CD4-positive, alpha-beta T cell treated with Interferon alpha-2 for 1 hour (primary cell): ENCODE measurements at regions not wholly inside any gene's neighbourhood (a gene's known extent, or its start where the extent isn't known, plus 50 kb on each side); places are given as distances from the start of the nearest gene placed in this dataset.

Source experiments
- DNase-seq, 2 donors: peaks; one replicate each; pipeline ENCODE4 v3.0.0-alpha.2; 2020 to 2022

DNA sequence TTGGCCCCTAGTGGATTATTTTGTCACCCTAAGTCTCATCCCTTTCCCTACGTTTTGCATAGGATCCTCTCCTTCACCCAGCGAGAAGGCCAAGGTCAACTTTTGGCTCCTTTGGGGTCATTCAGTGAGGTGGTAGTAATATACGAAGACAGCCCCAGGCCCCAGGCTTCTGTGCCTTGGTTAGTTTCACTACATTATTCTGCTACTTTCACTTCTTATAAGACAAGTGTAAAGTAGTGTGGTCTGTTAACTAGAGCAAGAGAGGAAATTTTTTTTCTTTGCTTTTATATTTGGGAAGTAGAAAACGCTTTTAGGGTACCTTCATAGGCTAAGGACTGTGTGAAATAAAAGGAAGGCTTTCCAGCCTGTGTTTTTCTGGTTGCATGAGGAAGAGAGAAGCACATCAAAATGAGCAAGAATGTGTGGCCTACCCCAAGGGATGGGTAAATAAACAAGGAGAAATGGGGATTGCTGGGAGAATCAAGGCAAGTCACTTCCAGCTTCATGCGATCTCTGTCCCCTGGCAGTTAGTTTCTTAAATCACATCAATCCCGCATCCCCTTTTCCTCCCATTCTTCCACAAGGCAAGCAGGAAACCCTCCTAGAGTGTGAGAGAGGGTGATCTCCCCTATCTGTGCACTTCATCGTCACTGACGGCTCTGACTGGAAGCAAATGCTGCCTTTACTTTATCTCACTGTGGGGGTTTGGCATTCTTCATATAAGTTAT lies 677.0 kb upstream of the WWC1 start:
- DNase-seq = no peak

DNA sequence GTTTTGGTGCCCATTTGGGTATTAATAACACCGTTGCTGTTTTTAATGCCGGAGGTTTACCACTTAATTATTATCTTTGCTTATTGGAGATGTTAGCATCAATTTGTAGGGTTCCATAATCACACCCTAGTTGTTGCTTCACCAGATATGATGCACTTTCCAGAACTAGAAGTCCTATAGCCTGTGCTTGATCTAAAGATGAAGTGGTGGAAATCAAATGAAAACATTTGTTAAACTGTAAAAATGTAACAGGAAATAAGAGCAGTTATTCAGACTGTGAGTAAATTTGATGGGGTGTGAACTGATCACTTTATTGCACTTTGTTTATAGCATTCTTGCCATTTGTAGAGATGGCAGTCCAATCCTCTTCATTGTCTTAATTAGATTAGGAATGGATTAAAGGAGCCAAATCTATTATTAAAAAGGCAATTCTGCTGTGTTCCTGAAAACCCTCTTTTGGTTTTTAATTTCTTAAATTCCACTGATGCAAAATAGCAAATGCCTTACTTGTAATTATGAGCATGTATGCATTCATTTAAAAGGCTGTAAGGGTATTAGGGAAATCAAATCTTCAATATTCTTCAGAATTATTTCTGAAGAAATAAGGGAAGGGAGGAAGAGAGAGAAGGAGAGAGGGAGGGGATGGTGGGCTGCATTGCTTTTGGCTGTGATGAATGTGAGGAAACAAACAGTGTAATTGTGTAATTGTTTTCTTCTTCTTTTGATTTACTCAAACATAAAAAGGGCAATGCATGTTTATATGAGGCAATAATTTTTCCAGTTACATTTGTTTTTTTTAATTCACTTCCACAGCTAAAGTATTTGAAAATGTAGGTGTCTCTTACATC lies 675.2 kb upstream of the WWC1 start:
- DNase-seq = no peak

DNA sequence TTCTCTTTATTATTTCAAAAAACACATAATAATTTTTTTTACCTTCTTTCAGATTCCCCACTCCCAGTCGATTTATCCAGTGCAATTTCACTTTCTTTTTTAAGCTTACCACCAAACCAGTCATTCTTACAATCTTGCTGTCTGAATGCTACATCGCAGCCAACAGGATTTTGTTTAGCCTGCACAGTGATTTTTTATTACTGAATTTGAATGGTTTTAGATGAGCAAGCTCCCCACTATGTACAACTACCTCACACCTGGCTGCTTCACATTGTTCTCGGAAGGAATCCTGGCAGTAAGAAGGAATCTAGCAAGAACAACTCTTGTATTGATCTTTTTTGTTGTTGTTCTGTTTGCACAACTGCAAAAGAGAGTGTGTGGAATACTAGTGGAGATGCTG lies 668.1 kb upstream of the WWC1 start:
- DNase-seq = no peak

DNA sequence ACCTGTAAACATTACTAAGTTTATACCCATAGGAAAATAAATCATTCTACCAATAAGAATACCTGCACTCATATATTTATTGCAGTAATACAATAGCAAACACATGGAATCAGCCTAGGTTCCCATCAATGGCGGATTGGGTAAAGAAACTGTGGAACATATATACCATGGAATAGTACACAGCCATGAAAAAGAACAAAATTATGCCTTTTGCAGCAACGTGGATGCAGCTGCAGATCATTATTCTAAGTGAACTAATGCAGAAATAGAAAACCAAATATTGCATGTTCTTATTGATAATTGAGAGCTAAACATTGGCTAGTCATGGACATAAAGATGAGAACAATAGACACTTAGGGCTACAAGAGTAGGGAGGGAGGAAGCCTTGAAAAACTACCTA lies 667.4 kb upstream of the WWC1 start:
- DNase-seq = no peak

DNA sequence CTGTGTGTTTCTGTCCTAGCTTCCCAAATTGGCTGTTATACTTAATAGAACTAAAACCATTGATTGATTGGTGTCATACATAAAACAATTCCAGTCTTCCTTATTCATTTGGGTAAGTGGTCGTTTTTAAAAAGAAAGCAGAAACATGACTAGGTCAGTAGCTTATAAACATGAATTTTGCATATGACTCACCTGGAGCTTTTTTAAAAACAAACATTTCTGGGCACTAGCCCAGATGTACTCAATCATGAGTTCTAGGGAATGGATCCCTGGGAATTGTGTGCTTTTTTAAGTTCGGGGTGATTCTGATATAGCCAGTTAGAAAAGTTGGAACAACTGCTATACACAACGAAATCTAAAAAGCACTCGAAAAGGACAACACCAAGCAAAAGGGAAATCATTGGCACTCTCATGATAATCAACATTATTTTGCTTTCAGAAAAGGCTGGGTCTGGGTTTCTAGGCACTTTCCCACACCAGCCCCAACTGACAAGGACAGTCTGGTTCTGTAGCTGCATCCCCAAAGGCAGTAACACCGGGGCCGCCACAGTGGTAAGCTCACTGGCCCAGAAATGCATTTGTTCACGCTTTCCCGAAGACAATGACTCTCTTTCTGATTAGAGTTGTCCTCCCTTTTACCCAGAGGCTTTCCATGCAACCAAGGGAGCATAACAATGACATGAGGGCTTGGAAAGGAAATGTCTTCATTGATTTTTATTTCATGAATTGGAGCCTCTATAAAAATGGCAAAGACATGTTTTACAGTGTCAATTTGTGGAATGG lies 664.9 kb upstream of the WWC1 start:
- no peak for DNase-seq

DNA sequence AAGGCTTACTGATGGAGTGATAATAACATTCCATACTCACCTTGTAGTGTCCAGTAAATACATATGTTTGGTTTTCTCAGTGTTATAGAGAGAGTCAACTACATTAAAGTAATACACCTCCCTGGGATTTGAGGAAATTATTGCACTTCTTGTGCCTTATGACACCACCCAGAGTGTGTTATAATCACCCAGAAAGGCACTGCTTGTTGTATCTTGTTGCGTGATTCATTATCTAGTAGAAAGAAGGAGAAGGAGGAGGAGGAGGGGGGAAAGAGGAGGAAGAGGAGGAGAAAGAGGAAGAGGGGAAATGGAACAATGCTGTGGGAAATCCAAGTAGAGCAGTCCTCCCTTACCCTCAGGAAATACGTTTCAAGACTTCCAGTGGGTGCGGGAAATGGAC lies 661.8 kb upstream of the WWC1 start:
- DNase-seq = no peak

DNA sequence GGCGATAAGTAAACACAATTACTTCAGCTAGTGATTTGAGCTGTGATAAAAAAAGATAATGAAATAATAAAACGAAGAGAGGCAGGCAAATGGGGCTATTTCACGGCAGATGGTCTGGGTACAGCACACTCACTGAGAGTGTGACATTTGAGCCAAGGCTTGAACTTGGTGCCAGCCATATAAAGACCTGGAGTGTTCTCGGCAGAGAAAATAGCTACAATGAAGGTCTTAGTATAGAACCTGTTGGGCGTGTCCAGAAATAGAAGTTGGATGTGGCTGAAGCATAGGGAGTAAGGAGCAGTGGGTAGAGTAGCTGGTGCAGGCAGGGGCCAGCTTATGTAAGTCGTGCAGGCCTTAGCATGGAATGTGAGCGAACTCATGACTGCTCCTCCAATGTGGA lies 660.3 kb upstream of the WWC1 start:
- no peak for DNase-seq

DNA sequence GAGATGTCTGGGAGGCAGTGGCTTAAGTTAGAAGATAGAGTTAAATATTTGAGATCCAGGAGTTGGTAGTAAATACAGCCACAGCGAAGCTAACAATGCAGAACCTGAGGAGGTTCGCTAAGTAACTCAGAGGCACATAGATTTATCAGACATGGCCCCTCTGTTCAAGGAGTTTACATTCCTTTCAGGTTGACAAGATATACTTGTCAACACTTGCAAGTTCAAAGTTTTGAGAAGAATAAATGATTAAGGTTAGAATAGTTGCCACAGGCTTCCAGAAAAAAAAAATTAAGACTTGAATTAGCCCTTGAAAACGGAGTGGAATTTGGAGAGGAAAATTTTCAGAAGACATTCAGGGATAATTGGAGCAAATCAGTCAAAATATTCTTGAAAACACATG lies 658.3 kb upstream of the WWC1 start:
- no peak for DNase-seq

DNA sequence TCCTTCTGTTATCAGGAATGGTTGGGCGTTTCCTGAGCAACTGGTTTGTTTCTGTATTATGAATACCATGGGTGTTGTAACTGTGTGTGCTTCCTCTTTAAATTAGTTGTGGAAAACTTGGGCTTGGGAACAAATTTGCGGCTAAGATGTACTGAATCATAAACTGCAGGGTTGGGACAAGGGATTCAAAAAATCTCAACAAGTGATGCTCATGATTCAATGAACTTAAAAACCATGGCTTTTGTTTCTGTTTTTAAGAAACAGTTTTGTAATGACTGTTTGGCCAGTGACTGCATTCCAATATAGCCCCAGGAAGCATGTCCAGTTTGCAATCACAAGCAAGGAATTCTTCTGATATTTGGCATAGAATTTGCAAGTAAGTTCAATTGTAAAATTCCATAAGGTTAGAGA lies 657.5 kb upstream of the WWC1 start:
- DNase-seq = no peak

DNA sequence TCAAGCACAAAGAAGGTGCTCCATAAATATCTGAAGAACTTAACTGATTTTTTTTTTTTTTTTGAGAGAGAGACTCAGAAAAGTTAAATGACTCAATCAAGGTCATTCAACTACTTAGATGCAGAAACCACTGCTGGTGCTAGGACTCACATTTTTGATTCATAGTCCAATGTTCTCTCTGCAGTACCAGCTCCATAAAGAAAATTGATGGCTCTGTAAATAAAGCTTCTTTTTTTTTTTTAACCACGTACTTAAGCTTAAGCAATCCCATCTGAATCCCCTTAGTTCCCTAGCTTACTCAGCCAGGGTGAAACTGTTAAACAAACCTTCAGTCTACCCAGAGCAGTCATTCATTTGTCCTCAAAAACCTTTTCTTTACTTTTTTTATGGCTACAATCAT lies 657.0 kb upstream of the WWC1 start:
- no peak for DNase-seq

DNA sequence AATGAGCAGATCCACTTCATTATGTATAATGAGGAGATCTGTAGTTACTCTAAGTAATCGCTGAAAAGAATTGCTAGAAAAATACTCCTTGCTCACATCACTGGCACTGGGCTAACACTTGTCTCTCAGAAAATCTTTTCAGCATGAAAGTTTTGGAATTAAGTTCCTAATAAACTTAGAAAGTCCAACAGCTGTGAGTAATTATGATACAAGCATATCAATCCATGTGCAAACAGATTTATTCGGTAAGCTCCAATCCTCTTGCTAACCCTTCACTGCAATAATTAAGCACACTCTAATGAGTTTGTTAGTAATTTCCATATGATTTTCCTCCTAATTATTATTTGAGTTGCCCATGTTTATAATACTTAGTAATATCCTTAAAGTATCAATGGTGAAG lies 652.6 kb upstream of the WWC1 start:
- no peak for DNase-seq

DNA sequence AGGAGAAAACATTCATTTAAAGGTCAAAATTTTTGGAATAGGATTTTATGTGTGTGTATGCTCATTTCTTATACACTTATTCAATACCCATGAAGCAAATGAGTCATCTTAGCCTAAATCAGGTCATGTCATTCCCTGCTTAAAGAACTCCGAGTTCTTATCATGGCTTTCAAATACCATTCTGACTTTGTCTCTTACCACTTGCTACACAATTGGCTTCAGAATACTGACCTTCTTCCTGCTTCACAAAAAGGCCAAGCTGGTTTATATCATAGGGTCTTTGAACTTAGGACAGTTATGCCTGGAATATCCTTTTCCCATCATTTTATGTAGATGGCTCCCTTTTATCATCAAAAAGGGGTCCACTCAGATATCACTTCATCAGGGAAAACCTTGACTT lies 652.2 kb upstream of the WWC1 start:
- no peak for DNase-seq

DNA sequence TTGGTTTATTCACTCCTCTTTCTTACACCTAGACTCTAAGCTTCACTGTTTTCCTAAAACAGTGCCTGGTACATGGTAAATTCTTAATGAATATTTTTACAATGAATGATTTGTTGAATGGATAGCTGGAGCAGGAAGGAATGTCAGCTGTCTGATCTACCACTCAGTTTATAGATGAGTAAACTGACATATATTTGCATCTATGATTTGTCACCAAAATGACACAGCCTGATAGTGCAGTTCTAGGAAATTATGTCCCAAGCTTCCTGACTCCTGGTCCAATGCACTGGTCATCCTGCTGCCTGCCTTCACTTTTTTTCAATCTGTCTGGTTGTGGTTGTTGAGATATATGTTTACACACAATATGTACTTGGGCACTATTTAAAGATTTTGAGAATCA lies 651.7 kb upstream of the WWC1 start:
- DNase-seq = no peak

DNA sequence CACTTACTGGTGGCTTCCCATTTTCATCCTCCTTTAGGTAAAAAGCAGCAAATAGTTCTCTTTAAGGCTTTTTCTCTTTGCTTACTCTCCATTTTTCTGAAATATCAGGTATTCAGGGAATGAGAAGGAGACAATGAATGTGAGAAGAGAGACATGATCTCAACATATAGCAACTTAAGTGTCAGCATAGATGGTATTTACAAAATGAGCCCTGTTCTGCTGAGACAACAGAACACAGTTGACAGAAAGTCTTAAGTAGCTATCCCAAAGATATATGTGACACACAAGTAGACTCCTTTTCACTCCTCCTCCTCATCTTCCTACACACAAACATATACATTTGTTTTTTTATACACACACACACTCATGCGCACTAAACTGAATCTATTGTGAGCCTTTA lies 649.3 kb upstream of the WWC1 start:
- no peak for DNase-seq

DNA sequence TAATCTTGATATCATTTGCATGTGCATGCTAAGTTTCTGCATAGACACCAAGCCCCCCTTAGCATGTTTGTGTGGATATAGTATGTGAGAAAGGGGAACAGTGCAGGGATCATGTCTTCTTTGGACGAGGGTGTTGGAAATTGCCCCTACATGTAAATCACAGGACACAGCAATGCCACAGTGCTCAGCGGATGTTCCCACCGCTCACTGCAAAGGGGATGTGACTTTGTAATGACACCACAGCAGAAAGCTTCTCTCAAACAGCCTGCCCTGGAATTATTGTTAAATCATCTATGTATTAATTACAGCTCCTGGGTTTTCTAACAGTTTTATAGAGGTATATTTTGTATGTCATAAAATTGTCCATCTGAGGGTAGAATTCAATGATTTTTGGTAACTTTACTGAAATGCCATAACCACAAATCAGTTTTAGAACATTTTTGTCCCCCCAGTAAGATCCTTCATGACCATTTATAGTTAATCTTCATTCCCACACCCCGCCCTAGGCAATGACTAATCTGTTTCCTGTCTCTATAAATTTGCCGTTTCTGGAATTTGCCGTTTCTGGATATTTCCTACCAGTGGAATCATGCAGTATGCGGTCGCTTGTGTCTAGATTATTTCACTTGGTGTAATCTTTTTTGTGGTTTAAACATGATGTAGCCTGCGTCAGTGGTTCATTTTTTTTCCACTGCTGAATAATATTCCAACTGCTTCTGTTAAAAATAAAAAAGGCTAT lies 648.5 kb upstream of the WWC1 start:
- DNase-seq = no peak

DNA sequence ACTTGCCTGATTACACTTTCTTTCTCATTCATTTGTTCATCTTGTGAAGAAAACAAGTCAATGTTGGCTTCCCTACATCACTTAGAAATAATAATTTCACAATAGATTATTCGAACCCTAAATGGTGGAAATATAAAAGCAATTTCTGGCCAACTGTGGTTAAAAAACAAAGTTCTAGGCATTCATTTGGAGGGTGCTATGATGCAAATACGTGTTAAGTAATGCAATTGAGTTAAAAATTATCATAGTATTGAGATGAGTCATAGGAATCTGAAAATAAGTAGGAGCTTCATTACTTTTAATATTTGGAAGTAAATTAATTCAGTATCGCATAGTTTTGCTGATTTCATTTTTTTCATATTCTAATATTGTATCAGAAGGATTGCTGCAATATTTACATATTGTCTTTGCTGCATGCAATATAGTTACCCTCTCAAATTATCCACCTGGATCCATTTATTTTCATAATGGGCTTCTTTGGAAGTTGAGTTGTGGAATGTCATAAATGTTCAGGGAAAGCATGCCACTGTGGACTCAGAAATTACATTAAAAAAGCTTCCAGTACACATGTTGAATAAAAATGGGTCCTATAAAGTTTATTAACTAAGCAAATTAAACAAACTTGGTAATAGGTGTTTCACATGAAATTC lies 647.7 kb upstream of the WWC1 start:
- no peak for DNase-seq

DNA sequence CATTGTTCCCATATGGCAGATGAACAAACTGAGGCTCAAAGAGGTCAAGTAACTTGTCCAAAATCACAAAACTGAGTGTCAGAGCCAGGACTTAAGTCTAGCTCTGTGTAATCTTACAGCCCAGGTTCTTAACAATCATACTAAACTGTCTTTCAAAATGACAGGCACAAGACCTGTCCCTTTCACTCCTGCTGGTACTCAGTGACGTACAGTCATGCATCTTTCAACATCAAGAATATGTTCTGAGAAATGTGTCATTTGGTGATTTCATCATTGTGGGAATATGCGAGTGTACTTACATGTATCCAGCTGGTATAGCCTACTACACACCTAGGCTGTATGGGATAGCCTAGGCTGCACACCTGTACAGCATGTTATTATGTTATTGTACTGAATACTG lies 646.8 kb upstream of the WWC1 start:
- no peak for DNase-seq

DNA sequence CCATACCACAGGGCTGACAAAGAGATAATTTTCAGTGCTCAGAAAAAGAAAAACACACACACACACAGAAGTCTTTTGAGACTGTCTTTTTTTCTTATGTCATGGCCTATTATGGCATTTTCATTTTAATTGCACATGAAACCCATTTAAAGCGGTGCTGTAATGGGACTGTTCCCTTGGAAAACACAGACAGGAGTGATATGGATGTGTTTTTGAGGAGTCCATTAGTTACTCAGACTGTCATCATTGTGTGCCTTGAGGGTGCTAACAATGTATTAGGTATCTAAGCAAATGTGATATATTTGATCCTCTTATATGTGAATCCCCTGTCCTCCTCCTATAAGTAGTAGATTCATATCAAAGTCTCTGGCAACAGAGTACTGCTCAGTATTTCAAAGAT lies 642.0 kb upstream of the WWC1 start:
- DNase-seq = no peak

DNA sequence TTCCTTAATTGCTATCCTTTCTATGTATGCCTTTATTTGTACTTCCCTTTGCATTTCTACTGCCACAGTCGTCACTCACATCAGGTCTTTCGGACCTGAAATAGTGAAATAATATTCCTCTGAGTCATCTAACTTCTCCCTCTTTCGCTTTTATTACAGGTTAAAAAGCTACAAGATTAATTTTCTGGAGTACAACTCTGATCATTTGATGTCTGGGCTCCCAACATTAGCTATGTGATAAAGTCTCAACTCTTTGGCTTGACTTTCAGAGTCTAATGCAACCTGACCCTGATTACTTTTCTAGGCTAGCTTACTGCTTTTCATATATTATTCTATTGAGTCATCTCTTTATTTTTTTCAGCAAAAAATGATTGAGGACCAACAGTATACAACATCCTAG lies 638.8 kb upstream of the WWC1 start:
- DNase-seq = no peak

DNA sequence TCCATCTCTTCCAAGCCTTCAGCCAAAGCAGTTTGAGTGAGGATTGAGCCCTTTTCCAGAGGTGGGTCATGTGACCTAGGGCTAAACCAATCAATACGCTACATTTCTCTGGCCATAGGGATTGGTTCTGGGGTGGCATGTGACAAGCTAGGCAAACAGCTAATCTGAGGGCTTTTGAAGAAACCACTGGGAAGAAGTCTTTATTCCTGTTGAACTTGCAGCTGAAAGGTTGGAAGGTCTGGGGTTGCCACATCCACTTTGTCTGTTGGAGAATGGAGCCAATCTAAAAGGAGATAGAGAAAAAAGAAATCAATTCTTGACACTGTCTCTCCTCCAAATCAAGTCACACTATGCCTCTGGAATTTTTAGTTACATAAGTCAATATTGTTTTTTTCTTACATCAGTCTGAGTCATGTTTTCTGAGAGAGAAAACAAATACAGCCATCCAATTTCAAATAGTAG lies 637.8 kb upstream of the WWC1 start:
- DNase-seq = no peak

DNA sequence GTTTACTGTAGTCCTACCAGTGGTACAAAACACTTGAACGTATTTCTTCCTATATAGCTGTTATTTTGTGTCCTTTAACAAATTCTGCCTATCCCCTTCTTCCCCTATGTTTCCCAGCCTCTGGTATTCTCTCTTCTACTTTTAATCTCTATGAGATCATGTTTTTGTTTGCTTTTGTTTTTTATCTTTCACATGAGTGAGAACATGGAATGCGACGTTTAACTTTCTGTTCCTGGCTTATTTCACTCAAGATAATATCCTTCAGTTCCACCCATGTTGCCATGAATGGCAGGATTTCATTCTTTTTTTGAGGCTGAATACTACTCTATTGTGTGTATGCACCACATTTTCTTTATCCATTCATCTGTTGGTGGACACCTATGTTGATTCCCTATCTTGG lies 634.4 kb upstream of the WWC1 start:
- DNase-seq = no peak

DNA sequence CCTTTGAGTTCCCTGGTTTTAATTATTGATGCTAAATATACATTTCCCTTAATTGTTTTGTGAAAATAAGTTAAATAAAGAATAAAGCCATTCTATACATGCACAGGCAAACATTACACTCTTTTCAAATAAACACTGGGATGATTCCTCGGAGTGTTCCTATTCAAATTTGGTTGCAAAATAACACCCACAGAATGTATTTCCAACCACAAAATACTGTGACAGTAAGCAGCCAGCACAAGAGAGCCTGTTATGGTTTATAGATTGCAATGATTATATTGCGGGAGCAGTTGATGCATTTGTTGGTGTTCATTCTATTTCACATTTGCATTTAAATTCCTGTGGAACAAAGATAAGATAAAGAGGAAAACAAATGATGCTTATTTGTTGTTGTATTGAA lies 632.6 kb upstream of the WWC1 start:
- DNase-seq = no peak

DNA sequence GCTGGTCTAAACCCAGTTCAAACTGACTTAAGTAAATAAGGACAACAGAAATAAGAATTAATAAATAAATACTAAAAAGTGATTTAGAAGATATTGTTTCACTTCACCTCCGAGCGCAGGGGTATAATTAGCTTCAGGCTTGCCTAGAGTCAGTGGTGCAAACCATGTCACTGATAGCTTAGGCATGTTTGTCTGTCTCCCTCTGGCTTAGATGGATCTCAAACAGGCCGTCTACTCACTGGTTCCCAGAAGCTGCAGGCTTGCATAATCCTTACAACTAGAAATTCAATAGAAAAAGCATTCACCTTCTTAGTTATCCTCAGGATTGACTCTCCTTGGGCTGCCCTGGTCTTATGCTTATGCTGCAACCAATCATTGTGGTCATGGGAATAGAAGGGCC lies 629.8 kb upstream of the WWC1 start:
- DNase-seq = no peak
